GM12878 (cell line): ENCODE measurements at regions not wholly inside any gene's neighbourhood (a gene's known extent, or its start where the extent isn't known, plus 50 kb on each side); places are given as distances from the start of the nearest gene placed in this dataset.

ENCODE experiments used
- ATAC-seq: fragments of 200-7000 bp; cut with Tn5 transposase; 3 replicates; pipeline ENCODE4 v1.9.1; 2020; ENCODE audit warnings: mild to moderate bottlenecking, moderate library complexity
- BruUV-seq: library from RNA; stranded (reverse); fragments of 400-500 nt; replicated peaks from 2 replicates; lab custom pipeline; 2021; lab: Mats Ljungman, UMichigan
- CTCF ChIA-PET: fragments of 300-600 bp; sonication (Branson Sonifier 250); formaldehyde crosslinking; extraction: SDS; loops from one replicate; lab custom pipeline; 2021; ENCODE audit warnings: inconsistent platforms; lab: Yijun Ruan, JAX
- POLR2A ChIA-PET: fragments of 350-600 bp; formaldehyde crosslinking; extraction: SDS; loops from one replicate; lab custom pipeline; 2021; ENCODE audit warnings: inconsistent platforms; lab: Charles Lee
- RAD21 ChIA-PET: fragments of 300-600 bp; sonication (Branson Sonifier 250); formaldehyde crosslinking; loops from one replicate; lab custom pipeline; 2023; ENCODE audit warnings: antibody characterized with exemption; ENCODE audit not compliant: unreplicated experiment; lab: Charles Lee
- SMC1A ChIA-PET: fragments of 300-600 bp; sonication (Branson Sonifier 250); formaldehyde crosslinking; loops from one replicate; lab custom pipeline; 2023; ENCODE audit not compliant: unreplicated experiment, uncharacterized antibody; lab: Charles Lee
- DNase-seq: peaks from one replicate; pipeline ENCODE4 v3.0.0-alpha.2; 2011; ENCODE audit warnings: low read depth, low spot score
- FAIRE-seq: peaks from 3 replicates; lab custom pipeline; 2011; peaks lifted over from hg19 to GRCh38; lab: Jason Lieb, UNC
- H2AFZ ChIP-seq: 2 replicates; pipeline ENCODE4 v1.6.0; 2011; ENCODE audit warnings: low read depth, low read length, control low read depth; ENCODE audit not compliant: control insufficient read depth
- H3K27ac ChIP-seq: 2 replicates; pipeline ENCODE4 v1.5.1; 2011; ENCODE audit warnings: control low read depth; ENCODE audit not compliant: control insufficient read depth, insufficient read depth
- H3K27me3 ChIP-seq, 2 experiments: replicated peaks in 1 of 2; 2 replicates each; pipeline versions ENCODE4 v1.6.0 to v1.6.1; 2011; ENCODE audit warnings: low read length in 1 of 2; ENCODE audit not compliant: control insufficient read depth in 2 of 2, insufficient read depth in 2 of 2
- H3K36me3 ChIP-seq, 2 experiments: 2 replicates each; pipeline ENCODE4 v1.5.1; 2011; ENCODE audit warnings: low read length in 1 of 2; ENCODE audit not compliant: control insufficient read depth in 2 of 2, insufficient read depth in 2 of 2
- H3K4me1 ChIP-seq: 2 replicates; pipeline ENCODE4 v1.6.1; 2011; ENCODE audit warnings: mild to moderate bottlenecking, low read length, moderate library complexity, mixed read lengths; ENCODE audit not compliant: control insufficient read depth, insufficient read depth
- H3K4me2 ChIP-seq: 2 replicates; pipeline ENCODE4 v1.6.0; 2011; ENCODE audit warnings: control low read depth; ENCODE audit not compliant: control insufficient read depth, insufficient read depth
- H3K4me3 ChIP-seq: fragments of 200-600 bp; sonication (generic); 2 replicates; pipeline ENCODE4 v1.5.1; 2016
- H3K79me2 ChIP-seq: 2 replicates; pipeline ENCODE4 v1.6.0; 2011; ENCODE audit warnings: low read length; ENCODE audit not compliant: control insufficient read depth, insufficient read depth
- H3K9ac ChIP-seq: 2 replicates; pipeline ENCODE4 v1.8.0; 2011; ENCODE audit warnings: low read length, control low read depth, mixed read lengths; ENCODE audit not compliant: control insufficient read depth, insufficient read depth
- H3K9me3 ChIP-seq: replicated peaks from 3 replicates; pipeline ENCODE4 v1.5.1; 2011; ENCODE audit warnings: mild to moderate bottlenecking, low read length; ENCODE audit not compliant: control insufficient read depth, insufficient read depth
- H4K20me1 ChIP-seq: 2 replicates; pipeline ENCODE4 v1.6.0; 2011; ENCODE audit not compliant: control insufficient read depth, insufficient read depth
- BCL11A ChIP-seq: IDR thresholded peaks from 2 replicates; pipeline ENCODE4 v1.6.1; 2011; ENCODE audit warnings: low read depth, low read length
- CHD4 ChIP-seq: fragments of 200-600 bp; sonication (generic); IDR thresholded peaks from 2 replicates; pipeline ENCODE4 v1.6.1; 2016; ENCODE audit warnings: mild to moderate bottlenecking
- CREM ChIP-seq: IDR thresholded peaks from 2 replicates; pipeline ENCODE4 v1.6.1; 2014; ENCODE audit warnings: antibody characterized with exemption, low read depth
- CUX1 ChIP-seq: IDR thresholded peaks from 2 replicates; pipeline ENCODE4 v1.6.1; 2012; ENCODE audit warnings: improper control_type of control experiment, low read depth, low read length; ENCODE audit not compliant: insufficient replicate concordance
- IKZF1 ChIP-seq: fragments of 450-650 bp; conservative IDR thresholded peaks from 2 replicates; pipeline ENCODE4 v1.6.1; 2017; ENCODE audit warnings: antibody characterized with exemption, mild to moderate bottlenecking
- MLLT1 ChIP-seq: fragments of 450-650 bp; IDR thresholded peaks from 2 replicates; pipeline ENCODE4 v1.6.1; 2016; ENCODE audit warnings: mild to moderate bottlenecking
- MYB ChIP-seq: fragments of 150-350 bp; IDR thresholded peaks from 2 replicates; pipeline ENCODE4 v1.6.1; 2014; ENCODE audit warnings: mild to moderate bottlenecking, low read depth, low read length, borderline replicate concordance
- MYC ChIP-seq: IDR thresholded peaks from 2 replicates; pipeline ENCODE4 v1.6.1; 2011; ENCODE audit warnings: mild to moderate bottlenecking, low read length, moderate library complexity, inconsistent platforms; ENCODE audit not compliant: insufficient read depth, insufficient replicate concordance, insufficient read length, severe bottlenecking
- NFYA ChIP-seq: IDR thresholded peaks from 2 replicates; pipeline ENCODE4 v1.6.1; 2011; ENCODE audit warnings: low read depth, mild to moderate bottlenecking, low read length, improper control_type of control experiment, borderline replicate concordance
- NR2C2 ChIP-seq: IDR thresholded peaks from 2 replicates; pipeline ENCODE4 v1.6.1; 2011; ENCODE audit warnings: borderline replicate concordance, low read depth; ENCODE audit not compliant: control insufficient read depth, insufficient read length
- PML ChIP-seq: IDR thresholded peaks from 2 replicates; pipeline ENCODE4 v1.6.1; 2012; ENCODE audit warnings: low read length, inconsistent platforms
- RAD21 ChIP-seq: IDR thresholded peaks from 2 replicates; pipeline ENCODE4 v1.6.1; 2011; ENCODE audit warnings: mild to moderate bottlenecking, low read depth, low read length, moderate library complexity; ENCODE audit not compliant: insufficient read depth
- RFX5 ChIP-seq: IDR thresholded peaks from 2 replicates; pipeline ENCODE4 v1.6.1; 2011; ENCODE audit warnings: low read depth, low read length, improper control_type of control experiment
- SREBF1 ChIP-seq: IDR thresholded peaks from 2 replicates; pipeline ENCODE4 v1.6.1; 2012; ENCODE audit warnings: mild to moderate bottlenecking, low read length
- WGBS: methylation state at CpG from one replicate; pipeline ENCODE4 v1.1.6; 2016; ENCODE audit warnings: low lambda C conversion rate; ENCODE audit not compliant: insufficient replicate concordance, insufficient coverage; ENCODE audit errors: missing lambda C conversion rate; 5-methylcytosine and 5-hydroxymethylcytosine counted together
- in situ Hi-C: fragments of 300-500 bp; cut with MboI; formaldehyde crosslinking; loops from 9 replicates; pipeline ENCODE4 v1.14.3; 2018; ENCODE audit warnings: mixed read lengths
- intact Hi-C: fragments of 100-400 bp; cut with micrococcal nuclease; formaldehyde crosslinking; loops from one replicate; pipeline ENCODE4 v1.14.2; 2022; ENCODE audit not compliant: unreplicated experiment

- ChIA-PET SMC1A (interaction anchor here (0.7 kb wide), 1 partner anchor 319 kb away, joined by 3 read pairs; no protein-coding TSS in a partner anchor), CTCF (no interaction called here), RAD21 (no interaction called here)
- Histone ChIP-seq H4K20me1 (no peaks in the 10 kb centered on the region), H3K27ac (no peak overlapping the region), H3K4me1 (no peaks in the 10 kb centered on the region), H3K9me3 (no peaks in the 10 kb centered on the region), H3K4me3 (no peak overlapping the region), H3K27me3 (no peaks in the 10 kb centered on the region)
- WGBS, result 12% methylated on average over 1 of the region's 1 CpG
- no peak for DNase-seq
- TF ChIP-seq MYC (no peak), CREM (no peak), IKZF1 (no peak), CUX1 (no peak), BCL11A (no peak), RAD21 (no peak), CHD4 (no peak), MLLT1 (no peak), PML (no peak), NFYA (no peak), SREBF1 (no peak), RFX5 (no peak), MYB (no peak), NR2C2 (no peak)
- TF ChIP-seq, all 136 proteins: peak for 0
- no peak overlapping the region for H2AFZ ChIP-seq
- in situ Hi-C loops (no loop called here), intact Hi-C loops (no loop called here)
- POLR2A ChIA-PET, result interaction anchor here (0.5 kb wide), 1 partner anchor 37 kb away, joined by 3 read pairs; no protein-coding TSS in a partner anchor
- no peak overlapping the region for H3K4me2 ChIP-seq
- FAIRE-seq, result no peak
- no peaks in the 10 kb centered on the region for H3K79me2 ChIP-seq
- no peaks in the 10 kb centered on the region for H3K36me3 ChIP-seq
- no peak for ATAC-seq
- no peak overlapping the region for H3K9ac ChIP-seq
- BruUV-seq, result no TSS peak
Observed at GRCh38 chr2:160592401-160592800, 98.8 kb upstream of the RBMS1 start.
